WI38 (cell line): ENCODE measurements at regions not wholly inside any gene's neighbourhood (a gene's known extent, or its start where the extent isn't known, plus 50 kb on each side); places are given as distances from the start of the nearest gene placed in this dataset.

Experiments
- H3K4me3 ChIP-seq: 2 replicates; pipeline ENCODE4 v1.5.1; 2011; ENCODE audit warnings: low read depth, mild to moderate bottlenecking, control low read depth, low read length
- CTCF ChIP-seq: IDR thresholded peaks from 2 replicates; pipeline ENCODE4 v1.5.1; 2012; ENCODE audit warnings: low read depth, mild to moderate bottlenecking, control low read depth, low read length

GRCh38 chr12:131610181-131610580, 100.7 kb upstream of the SFSWAP start:
- H3K4me3 ChIP-seq, result no peak overlapping the region
- TF ChIP-seq CTCF, result no peak

- TF ChIP-seq CTCF, result no peak
- no peak overlapping the region for H3K4me3 ChIP-seq
Measured at GRCh38 chr12:131610891-131611290, 100.0 kb upstream of the SFSWAP start.

GRCh38 chr12:131611416-131612091, 99.3 kb upstream of the SFSWAP start:
- no peak overlapping the region for H3K4me3 ChIP-seq
- TF ChIP-seq CTCF, result no peak

- no peak for TF ChIP-seq CTCF
- H3K4me3 ChIP-seq, result no peak overlapping the region
Measured at GRCh38 chr12:131612092-131612755, 98.7 kb upstream of the SFSWAP start.

GRCh38 chr12:131613186-131613585, 97.7 kb upstream of the SFSWAP start:
- no peak for TF ChIP-seq CTCF
- H3K4me3 ChIP-seq, result no peak overlapping the region

DNA sequence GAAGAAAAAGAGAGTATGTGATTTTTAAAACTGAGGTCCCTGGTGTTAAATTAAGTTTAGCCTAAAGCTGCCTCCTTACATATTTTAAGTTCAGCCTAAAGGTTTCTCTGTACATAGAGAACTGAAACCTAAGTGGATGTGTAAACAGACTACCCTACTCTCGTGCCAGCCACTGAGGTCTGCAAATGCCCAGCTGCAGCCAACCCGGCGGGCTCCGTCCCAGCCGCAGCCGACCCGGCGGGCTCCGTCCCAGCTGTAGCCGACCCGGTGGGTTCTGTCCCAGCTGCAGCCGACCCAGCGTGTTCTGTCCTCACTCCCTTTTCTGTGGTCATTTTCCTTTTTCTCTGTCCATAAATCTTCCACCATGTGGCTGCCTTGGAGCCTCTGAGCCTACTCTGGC, 97.2 kb upstream of the SFSWAP start:
- H3K4me3 ChIP-seq, result no peak overlapping the region

More for the DNA sequence above, 97.2 kb upstream of the SFSWAP start:
- TF ChIP-seq CTCF, result no peak
